ENCODE measurements at regions not wholly inside any gene's neighbourhood (a gene's known extent, or its start where the extent isn't known, plus 50 kb on each side); places are given as distances from the start of the nearest gene placed in this dataset.

DNA sequence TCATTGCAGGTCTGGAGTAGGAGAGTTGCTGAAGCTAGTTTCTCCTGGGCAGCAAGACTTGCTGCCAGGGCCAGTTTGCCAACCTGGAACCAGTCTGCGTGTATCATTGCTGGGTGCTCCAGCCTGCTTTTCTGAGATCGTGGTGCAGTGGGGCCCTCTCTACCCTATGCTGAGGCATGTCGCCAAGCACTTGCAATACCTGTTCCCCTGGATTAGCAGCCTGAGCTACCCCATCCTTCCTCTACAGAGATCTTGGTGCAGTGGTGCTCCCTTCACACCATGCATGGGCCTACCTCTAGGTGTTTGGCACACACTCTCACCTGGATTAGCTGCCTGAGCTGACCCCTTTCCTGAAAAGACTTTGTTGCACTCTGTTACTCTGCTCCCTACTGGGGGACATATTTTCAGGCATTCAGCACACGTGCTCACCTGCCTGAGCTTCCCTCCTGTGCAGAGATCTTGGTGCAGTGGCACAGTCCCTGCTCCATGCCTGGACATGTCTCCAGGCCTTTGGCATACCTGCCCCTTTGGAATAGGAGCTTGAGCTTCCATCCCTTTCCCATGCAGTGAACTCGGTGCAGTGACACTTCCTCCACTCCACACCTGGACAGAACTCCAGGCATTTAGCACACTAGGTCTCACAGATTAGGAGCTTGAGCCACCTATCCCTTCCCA is 133.7 kb upstream of the CXCL13 start (continued):
- TF ChIP-seq ZNF462 (CRISPR knock-in tag; IDR thresholded peaks at IDR 0.05): no peak
- TF ChIP-seq JUNB (IDR thresholded peaks at IDR 0.05; ENCODE audit: unreplicated experiment): no peak
- TF ChIP-seq, protein P1, sequence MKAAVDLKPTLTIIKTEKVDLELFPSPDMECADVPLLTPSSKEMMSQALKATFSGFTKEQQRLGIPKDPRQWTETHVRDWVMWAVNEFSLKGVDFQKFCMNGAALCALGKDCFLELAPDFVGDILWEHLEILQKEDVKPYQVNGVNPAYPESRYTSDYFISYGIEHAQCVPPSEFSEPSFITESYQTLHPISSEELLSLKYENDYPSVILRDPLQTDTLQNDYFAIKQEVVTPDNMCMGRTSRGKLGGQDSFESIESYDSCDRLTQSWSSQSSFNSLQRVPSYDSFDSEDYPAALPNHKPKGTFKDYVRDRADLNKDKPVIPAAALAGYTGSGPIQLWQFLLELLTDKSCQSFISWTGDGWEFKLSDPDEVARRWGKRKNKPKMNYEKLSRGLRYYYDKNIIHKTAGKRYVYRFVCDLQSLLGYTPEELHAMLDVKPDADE (IDR thresholded peaks at IDR 0.05): no peak

DNA sequence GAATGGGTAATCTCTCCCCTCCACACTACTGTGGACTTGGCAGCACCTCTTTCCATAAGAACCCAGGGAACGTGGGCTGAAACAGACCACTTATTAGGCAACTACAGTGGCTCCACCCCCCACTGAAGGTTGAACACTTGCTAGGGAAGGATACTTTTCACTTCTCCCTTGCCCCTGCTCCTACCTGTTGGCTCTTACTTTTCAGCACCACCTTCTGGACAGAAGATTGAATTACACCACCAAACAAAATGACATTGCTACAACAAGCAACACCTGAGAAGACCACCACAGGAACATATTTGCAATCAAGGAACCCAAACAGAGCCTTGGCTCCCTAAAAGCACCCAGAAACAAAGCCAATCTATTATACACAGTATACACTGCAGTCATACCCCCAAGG is 132.1 kb upstream of the CXCL13 start:
- Histone ChIP-seq H3K27ac (ENCODE audit: low read depth) (no peak overlapping the region), H3K27me3 (ENCODE audit: insufficient read depth) (no peaks in the 10 kb centered on the region), H3K9me2 (ENCODE audit: insufficient read depth) (0 out of 2 replicates have a peak, but pooled peaks cover 3% of the 10 kb centered on the region), H3K4me2 (no peak overlapping the region), H3K36me3 (ENCODE audit: insufficient read depth) (no peaks in the 10 kb centered on the region), H2AFZ (no peak overlapping the region; the same call in 1 of the 2 replicates), H3K79me2 (replicated peaks; ENCODE audit: insufficient read depth) (no peaks in the 10 kb centered on the region), H3K4me3 (no peak overlapping the region), H3K4me1 (ENCODE audit: insufficient read depth) (no peaks in the 10 kb centered on the region), H4K20me1 (replicated peaks; ENCODE audit: insufficient read depth) (no peaks in the 10 kb centered on the region), H3F3A (replicated peaks; ENCODE audit: low read depth) (no peaks in the 10 kb centered on the region)
- H3K4me1 Mint-ChIP-seq: no peaks in the 10 kb centered on the region
- no peaks in the 10 kb centered on the region; the same call in 2 of the 3 replicates for H3K36me3 Mint-ChIP-seq (ENCODE audit: low read depth)
- H3K27ac Mint-ChIP-seq: no peak overlapping the region
- ATAC-seq: peak; percentile 87
- TF ChIP-seq ZNF462 (CRISPR knock-in tag; IDR thresholded peaks at IDR 0.05): no peak
- TF ChIP-seq, protein P2, sequence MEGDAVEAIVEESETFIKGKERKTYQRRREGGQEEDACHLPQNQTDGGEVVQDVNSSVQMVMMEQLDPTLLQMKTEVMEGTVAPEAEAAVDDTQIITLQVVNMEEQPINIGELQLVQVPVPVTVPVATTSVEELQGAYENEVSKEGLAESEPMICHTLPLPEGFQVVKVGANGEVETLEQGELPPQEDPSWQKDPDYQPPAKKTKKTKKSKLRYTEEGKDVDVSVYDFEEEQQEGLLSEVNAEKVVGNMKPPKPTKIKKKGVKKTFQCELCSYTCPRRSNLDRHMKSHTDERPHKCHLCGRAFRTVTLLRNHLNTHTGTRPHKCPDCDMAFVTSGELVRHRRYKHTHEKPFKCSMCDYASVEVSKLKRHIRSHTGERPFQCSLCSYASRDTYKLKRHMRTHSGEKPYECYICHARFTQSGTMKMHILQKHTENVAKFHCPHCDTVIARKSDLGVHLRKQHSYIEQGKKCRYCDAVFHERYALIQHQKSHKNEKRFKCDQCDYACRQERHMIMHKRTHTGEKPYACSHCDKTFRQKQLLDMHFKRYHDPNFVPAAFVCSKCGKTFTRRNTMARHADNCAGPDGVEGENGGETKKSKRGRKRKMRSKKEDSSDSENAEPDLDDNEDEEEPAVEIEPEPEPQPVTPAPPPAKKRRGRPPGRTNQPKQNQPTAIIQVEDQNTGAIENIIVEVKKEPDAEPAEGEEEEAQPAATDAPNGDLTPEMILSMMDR (conservative IDR thresholded peaks at IDR 0.05; ENCODE audit: low read depth in 2 of 2): peak; percentile 66 to 76
- peak; percentile 79 for DNase-seq (ENCODE audit: low spot score)
- no peak overlapping the region for H3K4me3 Mint-ChIP-seq
- H3K27me3 Mint-ChIP-seq (ENCODE audit: insufficient read depth, low read depth, poor library complexity): no peaks in the 10 kb centered on the region
- peaks cover 3% of the 10 kb centered on the region; the same call in 2 of the 3 replicates for H3K9me3 Mint-ChIP-seq
